HEK293T (cell line): ENCODE measurements at regions not wholly inside any gene's neighbourhood (a gene's known extent, or its start where the extent isn't known, plus 50 kb on each side); places are given as distances from the start of the nearest gene placed in this dataset.
"Not testable (repeated sequence)": the region's sequence is repeated elsewhere in the genome, so short reads cannot be mapped to it uniquely, and the experiment has no call there.

Experiments used
- CTCF ChIA-PET: fragments of 350-600 bp; formaldehyde crosslinking; extraction: SDS; loops from one replicate; lab custom pipeline; 2021; ENCODE audit warnings: antibody characterized with exemption, inconsistent platforms; lab: Yijun Ruan, JAX
- POLR2A ChIA-PET: fragments of 350-600 bp; formaldehyde crosslinking; extraction: SDS; loops from one replicate; lab custom pipeline; 2020; ENCODE audit warnings: antibody characterized with exemption, inconsistent platforms; lab: Yijun Ruan, JAX
- DNase-seq: peaks from one replicate; pipeline ENCODE4 v3.0.0; 2012; ENCODE audit warnings: mixed read lengths; ENCODE audit errors: extremely low spot score
- ARNT ChIP-seq: fragments of 450-650 bp; IDR thresholded peaks from 2 replicates; pipeline ENCODE4 v1.6.1; 2017; ENCODE audit warnings: mild to moderate bottlenecking
- BHLHE40 ChIP-seq: fragments of 450-650 bp; IDR thresholded peaks from 2 replicates; pipeline ENCODE4 v1.6.1; 2016; ENCODE audit warnings: mild to moderate bottlenecking, moderate library complexity, borderline replicate concordance
- CTBP1 ChIP-seq: fragments of 450-650 bp; IDR thresholded peaks from 2 replicates; pipeline ENCODE4 v1.6.1; 2016; ENCODE audit warnings: borderline replicate concordance
- ELF4 ChIP-seq: fragments of 450-650 bp; IDR thresholded peaks from 2 replicates; pipeline ENCODE4 v1.6.1; 2017; ENCODE audit warnings: antibody characterized with exemption
- FOXA1 ChIP-seq: fragments of 450-650 bp; IDR thresholded peaks from 2 replicates; pipeline ENCODE4 v1.6.1; 2016; ENCODE audit warnings: mild to moderate bottlenecking
- FOXK2 ChIP-seq: fragments of 450-650 bp; IDR thresholded peaks from 2 replicates; pipeline ENCODE4 v1.6.1; 2016; ENCODE audit warnings: mild to moderate bottlenecking
- FOXM1 ChIP-seq: fragments of 450-650 bp; IDR thresholded peaks from 2 replicates; pipeline ENCODE4 v1.6.1; 2017; ENCODE audit warnings: mild to moderate bottlenecking, borderline replicate concordance
- HDGF ChIP-seq: fragments of 450-650 bp; IDR thresholded peaks from 2 replicates; pipeline ENCODE4 v1.6.1; 2017; ENCODE audit warnings: antibody characterized with exemption, borderline replicate concordance
- L3MBTL2 ChIP-seq: fragments of 450-650 bp; conservative IDR thresholded peaks from 2 replicates; pipeline ENCODE4 v1.6.1; 2016; ENCODE audit warnings: mild to moderate bottlenecking
- LEF1 ChIP-seq: fragments of 450-650 bp; IDR thresholded peaks from 2 replicates; pipeline ENCODE4 v1.6.1; 2017; ENCODE audit warnings: mild to moderate bottlenecking, borderline replicate concordance
- NFRKB ChIP-seq: fragments of 450-650 bp; IDR thresholded peaks from 2 replicates; pipeline ENCODE4 v1.6.1; 2016; ENCODE audit warnings: mild to moderate bottlenecking, moderate library complexity
- SP1 ChIP-seq: fragments of 450-650 bp; IDR thresholded peaks from 2 replicates; pipeline ENCODE4 v1.6.1; 2017
- SUZ12 ChIP-seq: fragments of 450-650 bp; IDR thresholded peaks from 2 replicates; pipeline ENCODE4 v1.6.1; 2016; ENCODE audit warnings: mild to moderate bottlenecking
- TARDBP ChIP-seq: fragments of 450-650 bp; IDR thresholded peaks from 2 replicates; pipeline ENCODE4 v1.6.1; 2016
- ZNF384 ChIP-seq: fragments of 450-650 bp; IDR thresholded peaks from 2 replicates; pipeline ENCODE4 v1.6.1; 2016
- TF ChIP-seq, protein P1 (sequence below): fragments of 450-650 bp; IDR thresholded peaks from 2 replicates; pipeline ENCODE4 v1.6.1; 2016

DNA sequence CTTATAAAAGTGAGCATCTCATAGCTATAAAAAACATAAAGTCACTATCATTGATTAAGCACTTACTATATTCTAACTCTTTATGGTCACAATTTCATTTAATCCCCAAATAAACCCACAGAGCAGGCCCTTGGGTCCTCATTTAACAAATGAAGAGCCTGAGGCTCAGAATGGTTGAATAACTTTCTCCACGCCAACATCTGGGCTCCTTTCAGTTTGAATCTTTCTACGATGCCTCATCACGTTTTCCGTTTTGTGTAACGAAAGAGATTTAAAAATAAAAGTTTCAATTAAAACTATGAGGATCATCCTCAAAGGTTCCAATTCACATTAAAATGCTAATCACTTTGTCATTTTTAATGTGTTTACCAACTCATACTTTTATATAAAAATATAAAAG lies 74.2 kb upstream of the ADAMTS18 start:
- CTCF ChIA-PET, result no interaction called here
- no peak for DNase-seq
- POLR2A ChIA-PET, result interaction anchor here (1.1 kb wide), 1 partner anchor 205 kb away, joined by 3 read pairs; no protein-coding TSS in a partner anchor
- TF ChIP-seq ELF4 (no peak), BHLHE40 (no peak), CTBP1 (no peak), SUZ12 (no peak), HDGF (no peak), ZNF384 (no peak), FOXK2 (no peak), L3MBTL2 (no peak), FOXA1 (no peak), ARNT (no peak), LEF1 (no peak), TARDBP (no peak), FOXM1 (no peak)
- TF ChIP-seq, protein P1, sequence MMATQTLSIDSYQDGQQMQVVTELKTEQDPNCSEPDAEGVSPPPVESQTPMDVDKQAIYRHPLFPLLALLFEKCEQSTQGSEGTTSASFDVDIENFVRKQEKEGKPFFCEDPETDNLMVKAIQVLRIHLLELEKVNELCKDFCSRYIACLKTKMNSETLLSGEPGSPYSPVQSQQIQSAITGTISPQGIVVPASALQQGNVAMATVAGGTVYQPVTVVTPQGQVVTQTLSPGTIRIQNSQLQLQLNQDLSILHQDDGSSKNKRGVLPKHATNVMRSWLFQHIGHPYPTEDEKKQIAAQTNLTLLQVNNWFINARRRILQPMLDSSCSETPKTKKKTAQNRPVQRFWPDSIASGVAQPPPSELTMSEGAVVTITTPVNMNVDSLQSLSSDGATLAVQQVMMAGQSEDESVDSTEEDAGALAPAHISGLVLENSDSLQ, result no peak

- no peak for DNase-seq
- POLR2A ChIA-PET, result no interaction called here
- CTCF ChIA-PET, result no interaction called here
- TF ChIP-seq FOXK2 (no peak), ELF4 (no peak), BHLHE40 (no peak), SUZ12 (no peak), TARDBP (no peak), HDGF (no peak), CTBP1 (no peak), FOXA1 (no peak), L3MBTL2 (no peak), SP1 (no peak), FOXM1 (no peak), ARNT (no peak), NFRKB (no peak)
- TF ChIP-seq, protein P1, result no peak
Measured at GRCh38 chr16:77509796-77510195, 75.0 kb upstream of the ADAMTS18 start.

DNA sequence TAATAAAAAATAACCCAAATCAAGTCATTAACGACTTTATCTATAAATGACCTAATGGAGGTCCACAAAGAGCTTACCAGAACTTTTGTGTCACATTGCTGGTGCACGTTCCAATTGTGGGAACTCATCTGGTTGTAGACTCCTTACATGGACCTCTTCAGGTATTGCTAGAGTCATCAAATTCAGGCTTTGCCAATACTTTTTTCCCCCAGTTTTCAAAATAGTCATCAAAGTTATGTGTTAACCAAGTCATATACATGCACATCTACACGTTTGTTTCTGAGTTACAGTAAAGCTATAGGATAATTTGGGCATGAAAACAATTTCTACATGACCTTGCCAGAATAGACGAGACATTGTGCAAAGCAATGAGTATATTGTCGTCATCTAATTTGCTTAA lies 76.2 kb upstream of the ADAMTS18 start:
- TF ChIP-seq CTBP1, result no peak
- TF ChIP-seq FOXM1, result no peak
- no peak for TF ChIP-seq HDGF
- TF ChIP-seq ZNF384, result no peak
- no peak for TF ChIP-seq NFRKB
- no peak for TF ChIP-seq TARDBP
- no peak for TF ChIP-seq L3MBTL2
- no peak for TF ChIP-seq ELF4
- TF ChIP-seq BHLHE40, result no peak
- TF ChIP-seq LEF1, result no peak
- TF ChIP-seq SP1, result no peak
- TF ChIP-seq FOXK2, result no peak
- TF ChIP-seq, protein P1, result no peak
- TF ChIP-seq SUZ12, result no peak
- no peak for TF ChIP-seq ARNT
- TF ChIP-seq FOXA1, result no peak
- ChIA-PET POLR2A (no interaction called here), CTCF (no interaction called here)
- DNase-seq, result no peak

GRCh38 chr16:77514500-77515220 lies 79.8 kb upstream of the ADAMTS18 start:
- DNase-seq, result no peak
- TF ChIP-seq, protein P1, result no peak
- TF ChIP-seq CTBP1, result no peak
- TF ChIP-seq ZNF384, result no peak
- no peak for TF ChIP-seq TARDBP
- TF ChIP-seq HDGF, result no peak
- no peak for TF ChIP-seq SP1
- TF ChIP-seq ARNT, result no peak
- TF ChIP-seq SUZ12, result no peak
- no peak for TF ChIP-seq LEF1
- TF ChIP-seq FOXA1, result no peak
- no peak for TF ChIP-seq NFRKB
- no peak for TF ChIP-seq L3MBTL2
- TF ChIP-seq BHLHE40, result no peak
- TF ChIP-seq FOXM1, result no peak
- no peak for TF ChIP-seq FOXK2
- TF ChIP-seq ELF4, result no peak
- CTCF ChIA-PET, result interaction anchor here (0.5 kb wide), 1 partner anchor 52 kb away, joined by 4 read pairs; no protein-coding TSS in a partner anchor
- POLR2A ChIA-PET, result no interaction called here

DNA sequence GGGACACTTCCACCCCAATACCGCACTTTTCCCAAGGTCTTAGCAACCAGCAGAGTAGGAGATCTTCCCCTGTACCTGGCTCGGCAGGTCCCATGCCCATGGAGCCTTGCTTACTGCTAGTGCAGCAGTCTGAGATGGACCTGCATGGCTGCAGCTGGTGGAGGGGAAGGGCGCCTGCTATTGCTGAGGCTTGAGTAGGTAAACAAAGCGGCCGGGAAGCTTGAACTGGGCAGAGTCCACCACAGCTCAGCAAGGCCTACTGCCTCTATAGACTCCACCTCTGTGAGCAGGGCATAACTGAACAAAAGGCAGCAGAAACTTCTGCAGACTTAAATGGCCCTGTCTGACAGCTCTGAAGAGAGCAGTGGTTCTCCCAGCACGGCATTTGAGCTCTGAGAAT lies 90.4 kb upstream of the ADAMTS18 start:
- CTCF ChIA-PET, DNase-seq, POLR2A ChIA-PET: not testable (repeated sequence)

- CTCF ChIA-PET, result no interaction called here
- no peak for DNase-seq
- POLR2A ChIA-PET, result no interaction called here
- TF ChIP-seq TARDBP (no peak), SUZ12 (no peak)
Measured at GRCh38 chr16:77531752-77532151, 96.9 kb upstream of the ADAMTS18 start.
